ENCODE measurements at regions not wholly inside any gene's neighbourhood (a gene's known extent, or its start where the extent isn't known, plus 50 kb on each side); places are given as distances from the start of the nearest gene placed in this dataset.

GRCh38 chr1:57616921-57617320 is 193.1 kb upstream of the DAB1 start:
- no peak for ATAC-seq
- BruUV-seq (replicated peaks), result no TSS peak
- POLR2A ChIA-PET, result no interaction called here
- H3K4me1 ChIP-seq (ENCODE audit: control insufficient read depth, insufficient read depth, low read length), result no peaks in the 10 kb centered on the region
- no peak overlapping the region for H2AFZ ChIP-seq (ENCODE audit: control insufficient read depth, low read depth, low read length)
- no peak for DNase-seq (ENCODE audit: low read depth, low spot score)
- RAD21 ChIA-PET (ENCODE audit: unreplicated experiment), result no interaction called here
- no peak overlapping the region for H3K9ac ChIP-seq (ENCODE audit: control insufficient read depth, insufficient read depth, low read length)
- no peaks in the 10 kb centered on the region for H3K36me3 ChIP-seq (ENCODE audit: control insufficient read depth in 2 of 2, insufficient read depth in 2 of 2, low read length in 1 of 2)
- no peak for FAIRE-seq
- CTCF ChIA-PET, result no interaction called here
- H3K27me3 ChIP-seq (replicated peaks in 1 of 2; ENCODE audit: control insufficient read depth in 2 of 2, insufficient read depth in 2 of 2, low read length in 1 of 2), result no peaks in the 10 kb centered on the region
- TF ChIP-seq E2F4 (IDR thresholded peaks at IDR 0.05; ENCODE audit: low read depth, low read length), result no peak
- TF ChIP-seq POLR2AphosphoS5 (IDR thresholded peaks at IDR 0.05; ENCODE audit: low read length), result no peak
- TF ChIP-seq ZBTB11 (CRISPR knock-in tag; IDR thresholded peaks at IDR 0.05), result no peak
- no peak for TF ChIP-seq GABPA (IDR thresholded peaks at IDR 0.05; ENCODE audit: low read depth)
- TF ChIP-seq FOXM1 (IDR thresholded peaks at IDR 0.05; ENCODE audit: low read depth, low read length), result no peak
- TF ChIP-seq HDAC2 (IDR thresholded peaks at IDR 0.05), result no peak
- no peak for TF ChIP-seq RAD21 (IDR thresholded peaks at IDR 0.05; ENCODE audit: insufficient read depth, low read depth, low read length)
- no peak for TF ChIP-seq STAT3 (IDR thresholded peaks at IDR 0.05; ENCODE audit: low read depth, low read length)
- TF ChIP-seq TCF3 (IDR thresholded peaks at IDR 0.05; ENCODE audit: borderline replicate concordance, insufficient read depth, low read depth, low read length), result no peak
- no peak for TF ChIP-seq E4F1 (IDR thresholded peaks at IDR 0.05; ENCODE audit: borderline replicate concordance, partially characterized antibody)
- no peaks in the 10 kb centered on the region for H4K20me1 ChIP-seq (ENCODE audit: control insufficient read depth, insufficient read depth)
- in situ Hi-C loops (cut with MboI), result no loop called here
- intact Hi-C loops (cut with micrococcal nuclease; ENCODE audit: unreplicated experiment), result no loop called here
- 55% methylated on average over 4 of the region's 4 CpGs for WGBS (ENCODE audit: insufficient coverage, insufficient replicate concordance, low lambda C conversion rate, missing lambda C conversion rate)
- no peak overlapping the region for H3K4me2 ChIP-seq (ENCODE audit: control insufficient read depth, insufficient read depth)
- H3K27ac ChIP-seq (ENCODE audit: control insufficient read depth, insufficient read depth), result no peak overlapping the region
- no peaks in the 10 kb centered on the region for H3K79me2 ChIP-seq (ENCODE audit: control insufficient read depth, insufficient read depth, low read length)
- H3K9me3 ChIP-seq (replicated peaks; ENCODE audit: control insufficient read depth, insufficient read depth, low read length), result no peaks in the 10 kb centered on the region
- SMC1A ChIA-PET (ENCODE audit: uncharacterized antibody, unreplicated experiment), result no interaction called here
- no peak overlapping the region for H3K4me3 ChIP-seq

All from GM12878 (cell line).